ENCODE measurements at regions not wholly inside any gene's neighbourhood (a gene's known extent, or its start where the extent isn't known, plus 50 kb on each side); places are given as distances from the start of the nearest gene placed in this dataset.

GRCh38 chrX:128929271-128930057, 593.8 kb downstream of the SMARCA1 start:
- no peak overlapping the region for H3K27ac ChIP-seq
- Mint-ChIP-seq H3K4me1 (peaks cover 7% of the 10 kb centered on the region), H3K9me3 (peaks cover 6% of the 10 kb centered on the region), H3K36me3 (no peaks in the 10 kb centered on the region), H3K4me3 (no peak overlapping the region), H3K27me3 (ENCODE audit: insufficient read depth, low read depth) (no peaks in the 10 kb centered on the region), H3K27ac (no peak overlapping the region)
- H3K9ac ChIP-seq = no peak overlapping the region
- no peaks in the 10 kb centered on the region for H3K79me2 ChIP-seq (ENCODE audit: low read depth)
- H3K36me3 ChIP-seq = no peaks in the 10 kb centered on the region
- H2AFZ ChIP-seq (replicated peaks) = no peak overlapping the region
- no peaks in the 10 kb centered on the region for H4K20me1 ChIP-seq (ENCODE audit: low read depth)
- H3F3A ChIP-seq (ENCODE audit: low read depth) = no peaks in the 10 kb centered on the region
- no peaks in the 10 kb centered on the region for H3K27me3 ChIP-seq
- no peak for TF ChIP-seq EZH2phosphoT487 (IDR thresholded peaks at IDR 0.05)
- no peak for TF ChIP-seq EZH2 (IDR thresholded peaks at IDR 0.05)
- no peaks in the 10 kb centered on the region for H3K4me1 ChIP-seq
- DNase-seq (ENCODE audit: low spot score) = no peak
- no peak overlapping the region for H3K4me2 ChIP-seq
- no peak overlapping the region for H3K4me3 ChIP-seq
- peaks cover 7% of the 10 kb centered on the region for H3K9me3 ChIP-seq (ENCODE audit: low read depth)

- Mint-ChIP-seq H3K36me3 (no peaks in the 10 kb centered on the region), H3K27me3 (ENCODE audit: insufficient read depth, low read depth) (no peaks in the 10 kb centered on the region), H3K9me3 (peaks cover 3% of the 10 kb centered on the region), H3K4me3 (no peak overlapping the region), H3K4me1 (peaks cover 7% of the 10 kb centered on the region), H3K27ac (no peak overlapping the region)
- TF ChIP-seq EZH2 (IDR thresholded peaks at IDR 0.05) (no peak), CTCF (IDR thresholded peaks at IDR 0.05) (no peak), EZH2phosphoT487 (IDR thresholded peaks at IDR 0.05) (no peak)
- Histone ChIP-seq H3K27ac (no peak overlapping the region), H3K27me3 (no peaks in the 10 kb centered on the region), H3K4me3 (no peak overlapping the region), H3K4me1 (no peaks in the 10 kb centered on the region), H3K9me3 (ENCODE audit: low read depth) (peaks cover 7% of the 10 kb centered on the region), H3K4me2 (no peak overlapping the region), H3K9ac (no peak overlapping the region), H2AFZ (replicated peaks) (no peak overlapping the region), H3K79me2 (ENCODE audit: low read depth) (no peaks in the 10 kb centered on the region), H3F3A (ENCODE audit: low read depth) (no peaks in the 10 kb centered on the region), H3K36me3 (no peaks in the 10 kb centered on the region), H4K20me1 (ENCODE audit: low read depth) (no peaks in the 10 kb centered on the region)
- no peak for DNase-seq (ENCODE audit: low spot score)
Observed at GRCh38 chrX:128928636-128929035, 594.7 kb downstream of the SMARCA1 start.

- Histone ChIP-seq H3K9ac (no peak overlapping the region), H3F3A (ENCODE audit: low read depth) (no peaks in the 10 kb centered on the region), H3K27ac (no peak overlapping the region), H3K27me3 (no peaks in the 10 kb centered on the region), H3K79me2 (ENCODE audit: low read depth) (no peaks in the 10 kb centered on the region), H2AFZ (replicated peaks) (no peak overlapping the region), H3K9me3 (ENCODE audit: low read depth) (no peaks in the 10 kb centered on the region), H3K4me1 (no peaks in the 10 kb centered on the region), H4K20me1 (ENCODE audit: low read depth) (no peaks in the 10 kb centered on the region), H3K4me2 (no peak overlapping the region), H3K36me3 (no peaks in the 10 kb centered on the region), H3K4me3 (no peak overlapping the region)
- H3K27me3 Mint-ChIP-seq (ENCODE audit: insufficient read depth, low read depth) = no peaks in the 10 kb centered on the region
- no peaks in the 10 kb centered on the region for H3K36me3 Mint-ChIP-seq
- no peak for DNase-seq (ENCODE audit: low spot score)
- no peak overlapping the region for H3K27ac Mint-ChIP-seq
- no peak overlapping the region for H3K4me3 Mint-ChIP-seq
- TF ChIP-seq CTCF (IDR thresholded peaks at IDR 0.05) (no peak), EZH2 (IDR thresholded peaks at IDR 0.05) (no peak), EZH2phosphoT487 (IDR thresholded peaks at IDR 0.05) (no peak)
- H3K9me3 Mint-ChIP-seq = peaks cover 3% of the 10 kb centered on the region
- peaks cover 7% of the 10 kb centered on the region for H3K4me1 Mint-ChIP-seq
Observed at GRCh38 chrX:128927363-128927762, 595.9 kb downstream of the SMARCA1 start.

GRCh38 chrX:128906753-128907152, 616.5 kb downstream of the SMARCA1 start:
- no peak for TF ChIP-seq EZH2phosphoT487 (IDR thresholded peaks at IDR 0.05)
- H4K20me1 ChIP-seq (ENCODE audit: low read depth) = no peaks in the 10 kb centered on the region
- H3K27ac Mint-ChIP-seq = no peak overlapping the region
- no peaks in the 10 kb centered on the region for H3K36me3 ChIP-seq
- H3K4me1 ChIP-seq = no peaks in the 10 kb centered on the region
- no peak overlapping the region for H3K4me3 Mint-ChIP-seq
- no peaks in the 10 kb centered on the region for H3K9me3 ChIP-seq (ENCODE audit: low read depth)
- H3K9ac ChIP-seq = no peak overlapping the region
- no peaks in the 10 kb centered on the region for H3K9me3 Mint-ChIP-seq
- no peak overlapping the region for H3K4me3 ChIP-seq
- no peaks in the 10 kb centered on the region for H3K4me1 Mint-ChIP-seq
- no peak overlapping the region for H2AFZ ChIP-seq (replicated peaks)
- H3K27me3 ChIP-seq = no peaks in the 10 kb centered on the region
- no peaks in the 10 kb centered on the region for H3K36me3 Mint-ChIP-seq
- no peak overlapping the region for H3K4me2 ChIP-seq
- no peaks in the 10 kb centered on the region for H3F3A ChIP-seq (ENCODE audit: low read depth)
- no peak for DNase-seq (ENCODE audit: low spot score)
- no peaks in the 10 kb centered on the region for H3K79me2 ChIP-seq (ENCODE audit: low read depth)
- H3K27ac ChIP-seq = no peak overlapping the region
- H3K27me3 Mint-ChIP-seq (ENCODE audit: insufficient read depth, low read depth) = no peaks in the 10 kb centered on the region
